GM19455 (cell line): ENCODE measurements at regions not wholly inside any gene's neighbourhood (a gene's known extent, or its start where the extent isn't known, plus 50 kb on each side); places are given as distances from the start of the nearest gene placed in this dataset.
"Not testable (repeated sequence)": the region's sequence is repeated elsewhere in the genome, so short reads cannot be mapped to it uniquely, and the experiment has no call there.

Experiments
- ATAC-seq: cut with Tn5 transposase; IDR thresholded peaks from one replicate; pipeline ENCODE4 v1.9.1; 2021; ENCODE audit not compliant: unreplicated experiment

DNA sequence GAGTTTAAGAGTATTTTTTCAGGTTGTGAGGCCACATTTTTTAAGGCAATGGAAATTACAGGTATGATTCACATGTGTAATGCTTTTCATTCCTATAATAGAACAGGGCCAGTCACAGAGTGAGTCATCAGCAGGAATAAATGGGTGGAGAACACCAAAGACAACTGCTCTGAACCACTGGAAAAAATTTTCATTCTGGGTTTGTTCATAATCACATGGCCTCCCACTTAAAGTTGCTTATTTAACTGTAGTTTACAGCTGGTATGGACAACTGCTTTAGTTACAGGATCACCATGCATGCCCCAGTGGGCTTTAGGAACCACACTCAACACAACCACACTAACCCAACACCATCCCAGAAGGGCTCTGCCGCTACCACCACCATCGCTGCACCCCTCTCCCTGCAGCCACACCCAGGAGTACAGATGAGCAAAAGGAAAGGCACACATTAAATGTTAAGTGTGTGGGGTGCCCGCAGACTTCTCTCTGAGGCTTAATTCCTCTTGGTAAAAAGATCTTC is 107.0 kb upstream of the DST start:
- ATAC-seq: no peak

DNA sequence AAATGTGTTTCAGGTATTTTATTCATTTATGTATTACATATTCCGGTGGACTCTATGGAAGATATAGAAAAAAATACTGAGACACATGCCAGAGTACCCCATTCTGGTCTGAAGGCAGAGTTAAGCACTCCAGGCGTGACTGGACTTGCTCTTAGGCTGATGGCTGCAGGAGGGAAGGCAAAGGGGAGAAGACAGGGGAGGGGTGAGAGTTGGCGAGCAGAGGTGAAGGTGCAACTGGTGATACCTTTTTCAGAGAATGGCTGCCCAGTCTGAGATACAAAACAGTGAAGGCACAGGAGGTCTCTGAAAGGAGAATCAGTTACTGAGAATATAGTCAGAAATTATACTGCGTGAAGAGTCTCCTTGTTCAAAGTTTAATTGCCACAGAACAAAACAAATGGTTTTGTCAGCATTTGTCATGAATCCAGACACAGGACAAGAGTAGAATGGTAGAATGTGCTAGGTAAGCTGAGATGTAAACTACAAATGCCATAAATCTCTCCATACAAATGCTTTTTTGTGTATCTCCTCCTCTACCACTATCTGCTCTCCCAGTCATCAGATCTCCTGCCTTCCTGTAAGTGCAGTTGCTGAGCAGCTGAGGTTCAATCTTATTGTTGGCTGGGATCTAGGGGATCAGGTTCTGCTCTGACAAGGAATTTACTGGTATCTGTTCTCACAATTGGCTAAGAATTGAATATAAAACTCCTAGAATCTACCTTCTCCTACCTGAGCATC is 104.2 kb upstream of the DST start:
- no peak for ATAC-seq

DNA sequence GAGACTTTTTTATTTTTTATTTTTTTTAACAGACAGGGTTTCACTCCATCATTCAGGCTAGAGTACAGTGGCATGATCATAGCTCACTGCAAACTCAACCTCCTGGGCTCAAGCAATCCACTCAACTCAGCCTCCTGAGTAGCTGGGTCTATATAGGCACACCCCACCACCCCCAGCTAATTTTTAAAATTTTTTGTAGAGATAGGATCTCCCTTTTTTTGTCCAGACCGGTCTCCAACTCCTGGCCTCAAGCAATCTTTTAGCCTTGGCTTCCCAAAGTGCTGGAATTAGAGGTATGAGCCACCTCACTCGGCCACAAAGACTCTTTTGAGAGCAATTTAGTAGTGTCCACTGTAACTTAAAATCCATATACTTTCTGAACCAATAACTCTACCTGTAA is 103.3 kb upstream of the DST start:
- no peak for ATAC-seq

DNA sequence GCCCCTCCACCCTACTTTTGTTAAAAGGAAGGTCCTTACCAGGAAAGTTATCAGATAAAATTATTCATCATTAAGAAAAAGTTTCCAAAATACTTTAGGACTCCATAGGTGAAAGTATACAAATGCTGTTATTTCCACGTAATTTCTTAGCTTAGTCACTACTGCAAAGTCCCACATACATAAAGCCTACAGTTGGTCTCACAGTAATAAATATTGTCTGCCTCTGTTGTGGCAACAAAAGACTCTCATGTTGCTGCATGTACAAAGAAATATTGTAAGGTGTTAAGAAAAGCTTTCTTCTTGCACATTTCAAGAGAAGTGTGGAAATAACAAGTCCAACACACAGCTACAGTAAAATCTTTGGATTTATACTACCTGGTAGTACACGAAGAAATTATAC is 102.4 kb upstream of the DST start:
- no peak for ATAC-seq

DNA sequence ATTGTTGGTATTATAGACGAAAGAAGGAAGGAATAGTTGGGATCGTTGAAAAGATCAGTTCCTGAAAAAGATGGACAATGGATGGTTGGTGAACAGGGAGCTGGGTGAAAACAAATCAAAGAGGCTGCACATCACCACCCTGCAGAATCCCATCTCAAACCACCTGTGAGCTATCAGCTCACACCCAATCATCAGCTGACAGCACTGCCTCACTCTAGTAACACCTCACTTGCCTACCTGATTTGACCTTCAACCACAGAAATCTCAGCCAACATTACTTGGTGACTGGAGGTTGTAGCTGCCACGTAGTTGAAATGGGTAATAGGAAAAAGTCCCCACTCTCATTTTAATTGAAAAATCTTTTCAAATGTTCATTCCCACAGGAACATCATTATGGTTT is 101.8 kb upstream of the DST start:
- ATAC-seq: no peak

DNA sequence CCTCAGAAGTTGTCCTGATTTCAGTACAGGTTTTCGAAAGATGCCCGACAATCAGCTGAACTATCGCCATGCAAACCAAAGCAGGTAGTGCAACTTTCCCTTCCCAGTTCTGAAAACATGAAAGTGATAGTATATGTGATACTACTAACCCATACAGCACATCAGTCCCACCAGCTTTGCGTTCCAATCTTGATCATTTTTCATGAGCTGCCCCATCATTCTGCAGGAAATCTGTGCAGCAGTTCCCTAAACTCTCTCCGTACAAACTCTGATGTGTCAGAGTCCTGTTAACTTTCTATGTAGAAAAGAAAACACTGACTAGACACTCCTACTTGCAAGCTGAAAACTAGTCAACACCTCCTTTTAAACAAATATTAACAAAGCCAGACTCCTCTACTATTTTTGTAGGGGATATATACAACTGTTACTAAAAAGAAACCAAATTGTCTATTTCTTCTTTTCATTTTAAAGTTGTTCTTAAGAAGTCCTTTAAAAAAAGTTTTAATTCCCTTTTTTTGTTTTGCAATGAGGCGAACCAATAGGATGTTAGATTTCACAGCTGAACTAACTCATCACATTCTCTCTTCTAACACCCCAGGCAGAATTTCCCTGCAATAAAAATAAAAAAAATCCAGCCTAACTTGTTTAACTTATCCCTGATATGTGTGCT is 99.6 kb upstream of the DST start:
- ATAC-seq: peak; percentile 56

DNA sequence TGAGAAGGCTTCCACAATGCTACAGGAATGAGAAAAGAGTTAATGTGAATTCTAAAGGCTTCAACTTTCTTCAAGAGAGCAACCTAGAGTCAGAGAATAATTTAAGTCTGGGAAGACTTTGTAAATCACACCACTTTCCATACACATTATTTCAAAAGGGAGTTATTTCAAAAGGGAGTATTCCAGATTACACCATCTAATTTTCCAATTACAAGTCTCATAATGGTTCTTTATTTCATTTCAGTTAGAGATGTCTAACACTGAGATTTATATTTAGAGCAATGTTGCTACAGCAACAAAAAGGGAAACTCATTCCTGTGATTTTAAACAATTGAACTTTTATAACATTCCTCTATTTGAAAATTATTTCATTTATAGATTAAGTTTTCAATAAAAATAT is 98.8 kb upstream of the DST start:
- no peak for ATAC-seq

DNA sequence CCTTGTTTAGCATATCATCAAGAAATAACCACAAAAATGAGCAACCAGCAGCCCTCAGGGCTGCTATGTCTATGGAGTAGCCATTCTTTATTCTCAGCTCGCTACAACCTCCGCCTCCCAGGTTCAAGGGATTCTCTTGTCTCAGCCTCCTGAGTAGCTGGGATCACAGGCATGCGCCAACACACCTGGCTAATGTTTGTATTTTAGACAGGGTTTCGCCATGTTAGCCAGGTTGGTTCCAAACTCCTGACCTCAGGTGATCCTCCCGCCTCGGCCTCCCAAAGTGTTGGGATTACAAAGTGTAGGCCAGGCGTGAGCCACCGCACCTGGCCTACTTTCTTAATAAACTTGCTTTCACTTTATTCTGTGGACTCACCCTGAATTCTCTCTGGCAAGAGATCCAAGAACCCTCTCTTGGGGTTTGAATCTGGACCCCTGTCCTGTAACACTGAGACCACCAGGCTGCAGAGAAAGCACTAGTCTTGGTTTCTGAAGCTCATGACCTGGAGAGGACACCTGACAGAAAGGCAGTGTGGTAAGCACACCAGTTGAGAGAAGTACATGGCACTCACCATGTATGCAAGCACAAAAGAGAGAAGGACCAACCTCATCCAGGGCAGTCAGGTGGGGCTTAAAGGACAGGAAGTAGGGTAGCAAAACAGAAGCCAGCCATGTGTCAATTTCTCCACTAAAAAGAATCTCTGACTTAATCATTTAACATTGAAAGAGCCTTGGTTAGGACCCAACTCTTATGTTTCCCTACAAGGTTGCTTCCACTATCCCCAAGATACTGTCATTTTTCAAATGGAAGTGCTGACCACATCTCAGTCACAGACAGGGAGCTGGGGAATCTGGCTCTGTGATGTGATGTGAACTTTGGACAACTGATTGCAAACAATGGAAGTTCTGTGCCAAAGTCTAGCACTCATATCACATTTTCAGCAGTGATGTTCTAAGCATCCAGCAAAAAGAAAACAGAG is 97.4 kb upstream of the DST start:
- no peak for ATAC-seq

DNA sequence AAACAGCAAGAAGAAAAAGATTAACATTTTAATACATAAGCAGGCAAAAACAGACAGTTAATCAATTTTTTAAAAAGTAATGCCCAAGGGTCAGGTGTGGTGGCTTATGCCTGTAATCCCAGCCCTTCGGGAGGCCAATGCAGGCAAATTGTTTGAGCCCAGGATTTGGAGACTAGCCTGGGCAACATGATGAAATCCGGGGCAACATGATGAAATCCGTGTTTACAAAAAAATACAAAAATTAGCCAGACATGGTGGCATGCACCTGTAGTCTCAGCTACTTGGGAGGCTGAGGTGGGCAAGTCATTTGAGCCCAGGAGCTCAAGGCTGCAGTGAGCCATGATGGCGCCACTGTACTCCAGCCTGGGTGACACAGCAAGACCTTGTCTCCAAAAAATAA is 94.1 kb upstream of the DST start:
- no peak for ATAC-seq

DNA sequence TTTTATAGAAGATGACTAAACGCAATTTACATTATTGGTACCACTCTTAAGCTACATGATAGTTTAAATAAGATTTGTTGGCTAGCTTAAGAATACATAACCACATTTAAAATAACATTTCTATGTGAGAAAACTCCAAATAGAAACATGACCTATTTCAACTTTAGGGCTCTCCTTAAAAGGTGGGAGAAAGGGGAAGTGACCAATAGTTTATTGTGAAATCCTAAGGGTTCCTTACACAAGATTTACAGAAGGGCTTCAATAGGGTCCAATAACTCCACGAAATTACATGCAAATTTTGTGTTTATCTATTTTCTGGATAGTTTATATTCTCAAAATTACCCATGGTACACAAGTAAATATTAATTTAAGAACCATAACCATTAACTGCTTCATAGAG is 91.6 kb upstream of the DST start:
- ATAC-seq: no peak

DNA sequence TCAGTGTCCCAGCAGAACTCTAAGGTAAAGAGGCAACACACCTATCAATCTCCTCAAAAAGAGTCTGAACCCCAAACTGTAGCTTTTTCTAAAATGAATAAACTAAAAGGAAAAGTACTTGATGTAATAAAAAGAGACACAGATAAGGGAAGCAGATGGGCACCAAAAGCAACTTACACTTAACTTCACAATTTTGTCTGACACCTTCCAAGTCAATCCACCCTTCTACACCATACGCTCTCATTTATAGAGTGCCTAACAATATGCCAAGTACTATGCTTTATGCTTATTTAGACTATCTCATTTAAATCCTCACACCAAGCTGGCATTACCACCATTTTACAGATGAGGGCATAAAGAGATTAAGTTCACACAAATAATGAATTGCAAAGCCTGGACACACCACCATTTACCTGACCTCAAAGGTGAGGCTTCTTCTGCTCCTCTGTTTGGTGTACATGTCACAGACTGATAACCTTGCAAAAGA is 90.6 kb upstream of the DST start:
- no peak for ATAC-seq

DNA sequence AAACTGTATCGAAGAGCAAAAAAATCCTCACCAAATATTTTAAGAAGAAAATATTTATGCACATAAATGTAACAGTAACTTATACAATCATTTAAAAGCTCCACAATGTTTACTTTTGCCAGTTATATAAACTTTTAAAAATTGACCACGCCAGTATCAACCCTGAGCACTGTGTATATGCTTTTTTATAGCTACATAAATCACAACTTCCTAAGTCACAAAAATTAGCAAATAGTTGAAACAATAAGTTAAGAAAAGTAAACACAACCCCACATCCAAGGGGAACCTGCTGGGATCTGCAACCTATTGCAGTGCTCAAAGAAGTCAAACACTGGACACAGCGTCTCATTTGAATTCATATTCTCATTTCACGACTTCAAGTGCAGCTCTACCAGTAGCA is 89.8 kb upstream of the DST start:
- ATAC-seq: no peak

DNA sequence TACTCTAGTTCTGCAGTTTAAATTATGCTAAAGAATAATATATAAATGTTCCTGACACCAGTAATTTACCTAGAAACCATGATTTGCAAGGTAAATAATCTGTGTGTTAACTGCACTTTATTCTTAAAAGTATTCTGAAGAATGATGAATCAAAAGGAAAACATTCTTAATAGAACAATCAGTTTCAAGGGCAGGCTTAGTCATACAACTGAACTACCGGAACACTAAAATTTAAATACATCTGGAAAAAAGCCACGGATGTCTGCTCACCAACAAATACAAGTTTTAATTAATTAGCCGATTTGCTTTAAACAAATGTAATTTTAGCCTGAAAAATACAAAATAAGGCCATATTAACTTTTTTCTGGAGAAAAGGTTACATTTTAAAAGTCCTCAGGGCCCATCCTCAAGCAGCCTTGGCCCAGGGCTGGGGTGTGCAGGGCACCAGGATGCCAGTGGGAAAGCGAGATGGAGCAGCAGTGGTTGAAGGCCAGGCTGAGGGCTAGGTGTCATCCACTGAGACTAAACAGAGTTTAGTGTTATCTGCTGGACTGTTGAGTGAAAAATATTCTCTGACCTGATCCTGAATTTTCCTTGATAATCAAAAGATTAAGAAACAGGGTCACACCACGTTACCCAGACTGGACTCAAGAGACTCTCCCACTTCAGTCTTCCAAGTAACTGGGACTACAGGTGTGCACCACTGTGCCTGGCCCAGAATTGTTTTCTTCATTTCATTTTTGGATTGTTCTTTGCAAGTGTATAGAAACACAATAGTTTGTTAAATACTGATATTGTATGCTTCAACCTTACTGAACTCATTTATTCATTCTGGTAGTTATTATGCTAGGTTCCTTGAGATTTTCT is 88.2 kb upstream of the DST start:
- ATAC-seq: no peak

DNA sequence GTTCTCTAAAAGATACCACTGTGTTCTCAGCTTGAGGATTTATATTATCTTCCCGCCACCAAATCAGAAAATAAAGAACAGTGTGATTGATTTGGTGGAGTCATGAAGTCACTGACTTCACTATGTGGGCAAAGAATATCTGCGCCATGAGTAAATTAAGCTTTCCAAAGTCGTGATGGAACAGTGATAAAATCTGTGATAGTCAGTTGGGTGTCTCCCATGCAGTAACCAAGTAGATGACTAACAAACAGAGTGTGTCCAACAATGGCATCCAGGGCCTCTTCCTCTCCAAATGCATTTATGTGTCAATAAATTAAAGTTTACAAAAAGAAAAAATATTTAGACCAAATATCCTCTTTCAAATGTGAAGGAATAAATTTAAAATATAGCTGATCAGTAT is 87.0 kb upstream of the DST start:
- ATAC-seq: no peak

DNA sequence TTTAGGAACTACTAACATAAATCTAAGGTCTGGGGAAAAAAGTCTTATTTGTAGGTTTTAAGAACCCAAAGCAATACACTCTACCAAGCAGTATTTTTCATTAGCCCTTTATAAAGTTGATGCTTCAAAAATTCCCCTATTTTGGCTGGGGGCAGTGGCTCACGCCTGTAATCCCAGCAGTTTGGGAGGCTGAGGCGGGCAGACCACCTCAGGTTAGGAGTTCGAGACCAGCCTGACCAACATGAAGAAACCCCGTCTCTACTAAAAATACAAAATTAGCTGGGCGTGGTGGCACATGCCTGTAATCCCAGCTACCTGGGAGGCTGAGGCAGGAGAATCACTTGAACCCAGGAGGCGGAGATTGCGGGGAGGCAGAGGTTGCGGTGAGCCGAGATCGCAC is 86.5 kb upstream of the DST start:
- not testable (repeated sequence) for ATAC-seq

DNA sequence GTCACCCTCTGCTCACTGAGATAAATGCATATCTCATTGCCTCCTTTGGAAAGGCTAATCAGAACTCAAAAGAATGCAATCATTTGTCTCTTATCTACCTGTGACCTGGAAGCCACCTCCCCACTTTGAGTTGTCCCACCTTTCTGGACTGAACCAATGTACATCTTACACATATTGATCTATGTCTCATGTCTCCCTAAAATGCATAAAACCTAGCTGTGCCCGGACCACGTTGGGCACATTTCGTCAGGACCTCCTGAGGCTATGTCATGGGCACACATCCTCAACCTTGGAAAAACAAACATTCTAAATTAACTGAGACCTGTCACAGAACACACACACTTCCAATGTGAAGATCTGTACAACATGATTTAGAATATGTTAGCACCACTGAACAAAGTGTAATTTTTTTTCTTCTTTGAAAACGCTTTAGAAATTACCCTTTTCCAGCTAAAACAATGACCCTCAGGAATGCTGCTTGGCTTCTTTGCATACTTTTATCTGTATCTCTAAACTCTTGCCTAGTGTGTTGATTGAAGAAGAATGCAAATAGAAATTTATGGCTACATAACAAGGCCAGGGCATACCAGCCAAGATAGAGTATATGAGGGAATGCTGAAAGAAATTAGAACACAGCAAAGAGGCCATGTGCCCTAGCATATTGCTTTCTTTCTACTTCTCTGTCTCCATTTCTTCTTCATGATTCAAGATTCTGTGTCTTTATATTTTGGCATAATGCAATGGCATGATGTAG is 84.6 kb upstream of the DST start:
- no peak for ATAC-seq

DNA sequence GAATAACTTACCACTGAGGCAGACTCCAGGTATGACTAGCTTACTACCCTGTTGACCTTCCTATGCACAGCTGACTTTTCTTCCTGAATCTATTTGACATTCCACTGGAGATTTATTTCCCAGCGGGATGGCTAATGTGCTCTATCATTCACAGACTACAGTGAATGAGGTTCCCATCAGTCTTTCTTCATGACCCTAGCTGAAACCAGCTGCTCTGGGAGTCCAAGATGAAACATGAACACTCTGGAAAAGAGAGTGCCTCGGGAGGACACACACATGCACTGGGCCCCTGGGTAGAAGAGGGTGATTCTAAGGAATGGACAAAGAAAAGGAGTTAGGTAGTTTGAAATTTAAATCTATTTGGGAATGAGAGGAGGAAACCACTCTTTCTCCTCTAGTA is 82.6 kb upstream of the DST start:
- no peak for ATAC-seq

DNA sequence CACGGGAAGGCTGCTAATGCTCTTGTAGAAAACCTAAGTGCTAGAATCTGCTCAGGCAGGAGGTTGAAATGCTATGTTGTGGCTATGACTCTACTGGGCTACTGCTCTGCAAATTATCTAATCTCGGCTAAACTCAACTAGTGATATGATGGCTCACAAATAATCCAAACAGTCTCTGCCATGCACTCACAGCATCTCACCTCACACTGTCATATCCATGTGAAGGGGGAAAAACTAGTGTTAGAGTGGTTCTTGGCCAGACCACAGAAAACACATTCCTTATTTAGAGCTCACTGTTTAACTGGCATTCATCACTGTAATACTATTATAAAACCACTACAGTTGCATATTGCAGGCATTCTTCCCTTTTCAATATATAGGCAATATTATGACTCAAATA is 81.8 kb upstream of the DST start:
- ATAC-seq: no peak

DNA sequence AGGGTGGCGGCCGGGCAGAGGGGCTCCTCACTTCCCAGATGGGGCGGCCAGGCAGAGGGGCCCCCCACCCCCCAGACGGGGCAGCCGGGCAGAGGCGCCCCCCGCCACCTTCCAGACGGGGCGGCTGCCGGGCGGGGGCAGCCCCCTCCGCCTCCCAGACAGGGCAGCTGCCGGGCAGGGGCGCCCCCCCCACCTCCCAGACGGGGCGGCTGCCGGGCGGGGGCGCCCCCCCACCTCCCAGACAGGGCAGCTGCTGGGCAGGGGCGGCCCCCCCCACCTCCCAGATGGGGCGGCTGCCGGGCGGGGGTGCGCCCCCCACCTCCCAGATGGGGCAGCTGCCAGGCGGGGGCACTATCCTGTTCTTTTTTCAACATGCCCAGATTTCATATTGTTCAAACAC is 78.2 kb upstream of the DST start:
- no peak for ATAC-seq

DNA sequence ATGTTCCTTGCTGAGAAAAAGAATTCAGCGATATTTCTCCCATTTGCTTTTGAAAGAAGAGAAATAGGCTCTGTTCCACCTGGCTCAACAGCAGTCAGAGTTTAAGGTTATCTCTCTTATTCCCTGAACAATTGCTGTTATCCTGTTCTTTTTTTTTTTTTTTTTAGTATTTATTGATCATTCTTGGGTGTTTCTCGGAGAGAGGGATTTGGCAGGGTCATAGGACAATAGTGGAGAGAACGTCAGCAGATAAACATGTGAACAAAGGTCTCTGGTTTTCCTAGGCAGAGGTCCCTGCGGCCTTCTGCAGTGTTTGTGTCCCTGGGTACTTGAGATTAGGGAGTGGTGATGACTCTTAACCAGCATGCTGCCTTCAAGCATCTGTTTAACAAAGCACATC is 77.5 kb upstream of the DST start:
- not testable (repeated sequence) for ATAC-seq
